ENCODE measurements at regions not wholly inside any gene's neighbourhood (a gene's known extent, or its start where the extent isn't known, plus 50 kb on each side); places are given as distances from the start of the nearest gene placed in this dataset.

DNA sequence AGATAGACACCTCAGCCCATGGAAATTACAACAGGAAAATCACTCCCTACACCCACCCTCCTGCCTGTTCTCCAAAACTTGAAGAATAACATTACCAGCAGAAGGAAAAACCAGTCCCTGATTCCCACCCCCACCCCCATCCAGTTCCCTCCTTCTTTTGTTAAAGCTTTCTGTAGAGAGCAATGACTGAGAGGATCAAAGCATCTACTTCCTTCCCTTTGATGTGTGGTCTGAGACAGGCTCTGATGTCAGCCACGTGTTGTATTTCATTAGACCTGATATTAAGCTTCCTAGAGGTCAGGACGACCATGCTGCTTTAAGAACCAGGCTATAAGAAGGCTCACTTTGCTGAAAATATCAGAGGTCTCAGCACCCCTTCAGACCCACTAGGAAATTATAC, 73.9 kb upstream of the HAO2 start:
- TF ChIP-seq, protein P1, sequence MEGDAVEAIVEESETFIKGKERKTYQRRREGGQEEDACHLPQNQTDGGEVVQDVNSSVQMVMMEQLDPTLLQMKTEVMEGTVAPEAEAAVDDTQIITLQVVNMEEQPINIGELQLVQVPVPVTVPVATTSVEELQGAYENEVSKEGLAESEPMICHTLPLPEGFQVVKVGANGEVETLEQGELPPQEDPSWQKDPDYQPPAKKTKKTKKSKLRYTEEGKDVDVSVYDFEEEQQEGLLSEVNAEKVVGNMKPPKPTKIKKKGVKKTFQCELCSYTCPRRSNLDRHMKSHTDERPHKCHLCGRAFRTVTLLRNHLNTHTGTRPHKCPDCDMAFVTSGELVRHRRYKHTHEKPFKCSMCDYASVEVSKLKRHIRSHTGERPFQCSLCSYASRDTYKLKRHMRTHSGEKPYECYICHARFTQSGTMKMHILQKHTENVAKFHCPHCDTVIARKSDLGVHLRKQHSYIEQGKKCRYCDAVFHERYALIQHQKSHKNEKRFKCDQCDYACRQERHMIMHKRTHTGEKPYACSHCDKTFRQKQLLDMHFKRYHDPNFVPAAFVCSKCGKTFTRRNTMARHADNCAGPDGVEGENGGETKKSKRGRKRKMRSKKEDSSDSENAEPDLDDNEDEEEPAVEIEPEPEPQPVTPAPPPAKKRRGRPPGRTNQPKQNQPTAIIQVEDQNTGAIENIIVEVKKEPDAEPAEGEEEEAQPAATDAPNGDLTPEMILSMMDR (IDR thresholded peaks at IDR 0.05): no peak
- no peak for TF ChIP-seq POLR2A (IDR thresholded peaks at IDR 0.05)
